NT2/D1 (cell line): ENCODE measurements at regions not wholly inside any gene's neighbourhood (a gene's known extent, or its start where the extent isn't known, plus 50 kb on each side); places are given as distances from the start of the nearest gene placed in this dataset.

Source experiments
- SUZ12 ChIP-seq: IDR thresholded peaks from 2 replicates; pipeline ENCODE4 v1.6.1; 2011; ENCODE audit not compliant: insufficient read length, insufficient read depth; ENCODE audit errors: extremely low read depth
- ZNF274 ChIP-seq: IDR thresholded peaks from 2 replicates; pipeline ENCODE4 v1.6.1; 2011; ENCODE audit warnings: mild to moderate bottlenecking, low read depth, low read length

GRCh38 chr4:8768357-8768999, 103.2 kb downstream of the HMX1 start:
- TF ChIP-seq SUZ12, result no peak
- TF ChIP-seq ZNF274, result no peak
